Heart right ventricle (tissue), 16 donors: ENCODE measurements at regions not wholly inside any gene's neighbourhood (a gene's known extent, or its start where the extent isn't known, plus 50 kb on each side); places are given as distances from the start of the nearest gene placed in this dataset.
A peak's percentile ranks its signal among the peaks of the same experiment; 100 is the strongest.
"Not testable (repeated sequence)": the region's sequence is repeated elsewhere in the genome, so short reads cannot be mapped to it uniquely, and the experiment has no call there.

Experiments
- ATAC-seq, 8 donors: fragments of 200-7000 bp; cut with Tn5 transposase; one replicate each; pipeline ENCODE4 v1.9.1; 2020; ENCODE audit warnings: mild to moderate bottlenecking in 8 of 8, moderate library complexity in 8 of 8, moderate number of reproducible peaks in 1 of 8
- DNase-seq, 2 donors: peaks; one replicate each; pipeline ENCODE4 v3.0.0-alpha.2; 2020
- H3K27ac ChIP-seq, 10 donors: fragments of 200-600 bp; sonication (generic) in 2 of 10; one replicate each; pipeline versions ENCODE4 v1.5.0 to v1.8.0; 2020 to 2022; ENCODE audit warnings: mild to moderate bottlenecking in 3 of 10
- H3K27me3 ChIP-seq, 7 donors: fragments of 200-600 bp; one replicate each; pipeline ENCODE4 v1.8.0; 2021 to 2022; ENCODE audit warnings: mild to moderate bottlenecking in 2 of 7
- H3K36me3 ChIP-seq, 9 donors: fragments of 200-600 bp; sonication (generic) in 1 of 9; one replicate each; pipeline versions ENCODE4 v1.5.0 to v1.8.0; 2020 to 2022; ENCODE audit warnings: mild to moderate bottlenecking in 2 of 9
- H3K4me1 ChIP-seq, 9 donors: fragments of 200-600 bp; sonication (generic) in 1 of 9; one replicate each; pipeline versions ENCODE4 v1.5.0 to v1.8.0; 2020 to 2022; ENCODE audit warnings: mild to moderate bottlenecking in 4 of 9
- H3K4me3 ChIP-seq, 10 donors: fragments of 200-600 bp; sonication (generic) in 2 of 10; one replicate each; pipeline versions ENCODE4 v1.5.0 to v1.8.0; 2020 to 2022; ENCODE audit warnings: mild to moderate bottlenecking in 7 of 10, moderate library complexity in 2 of 10
- H3K9me3 ChIP-seq, 11 donors: fragments of 200-600 bp in 10 of 11; sonication (generic) in 2 of 11; one replicate each; pipeline versions ENCODE4 v1.5.0 to v1.8.0; 2013 to 2022; ENCODE audit warnings: mild to moderate bottlenecking in 2 of 11, control low read depth in 1 of 11, moderate library complexity in 1 of 11
- CTCF ChIP-seq, 9 donors: fragments of 200-600 bp; sonication (generic) in 2 of 9; IDR thresholded peaks; one replicate each; pipeline versions ENCODE4 v1.5.0 to v1.8.0; 2021 to 2022; ENCODE audit warnings: antibody characterized with exemption in 9 of 9, mild to moderate bottlenecking in 5 of 9, moderate library complexity in 1 of 9
- WGBS, 2 donors: extraction: QIAGEN DNeasy Blood & Tissue Kit; methylation state at CpG; one replicate each; pipeline ENCODE4 v1.1.7; 2013; ENCODE audit warnings: inconsistent platforms in 1 of 2; 5-methylcytosine and 5-hydroxymethylcytosine counted together
- intact Hi-C, 10 donors: fragments of 100-400 bp; cut with DNase I; formaldehyde crosslinking; loops; one replicate each; pipeline versions ENCODE4 v1.11.1 to v1.14.2; 2022
- donor health status: Arrhythmogenic right ventricular cardiomyopathy.
- donor health status: ischemic (EF 13 %, LVEDD 7.1; RV severe dilation, severe dysfunction).
- donor health status: healthy with polysubstance abuse.
- donor health status: DM: no; HTN: yes; CAD: no.
- donor health status: DM: no; HTN: no; CAD: no.
- donor health status: ischemic (EF 25% LVEDD 6.9; RV normal size, moderate dysfunction).
- donor health status: ischemic (EF 25% LVEDD 5.7; RV mildly dilated, moderate dysfunction).
- donor health status: healthy.
- donor health status: DM: yes; HTN: yes; CAD: no.
- donor health status: Ischemic cardiomyopathy.
- donor health status: ischemic (EF 35%, LVEDD 5.7; RV mildly dilated, moderate dysfunction).
- donor health status: nonischemic (EF 11% LVEDD 7.7; RV severe dilation, severe dysfunction).
- donor health status: DM: yes; HTN: yes; CAD: no.
- donor health status: PGD.
- donor health status: ischemic (EF 29% LVEDD 5.4; RV normal size, mild dysfunction).
- donor health status: nonischemic (EF 23%, LVEDD 6.1; RV moderate dilation, normal function).

GRCh38 chr5:89308606-89309040 lies 425.6 kb upstream of the MEF2C start:
- 81 to 85% methylated on average over 4 of the region's 4 CpGs for WGBS, 2 donors
- DNase-seq = no peak

GRCh38 chr5:89307972-89308371 lies 425.0 kb upstream of the MEF2C start:
- H3K27me3 ChIP-seq = no peaks in the 10 kb centered on the region
- ATAC-seq (no peak), DNase-seq (no peak)
- no peaks in the 10 kb centered on the region for H3K36me3 ChIP-seq
- H3K27ac ChIP-seq = no peak overlapping the region
- no peak overlapping the region for H3K4me3 ChIP-seq
- TF ChIP-seq CTCF (IDR thresholded peaks at IDR 0.05) = no peak
- intact Hi-C loops = no loop called here
- peaks cover 0 to 3% (median 0%) of the 10 kb centered on the region in 9 donors for H3K4me1 ChIP-seq
- peaks cover 0 to 5% (median 0%) of the 10 kb centered on the region in 11 donors for H3K9me3 ChIP-seq
- 95 to 100% methylated on average over 1 of the region's 1 CpG for WGBS, 2 donors

More at GRCh38 chr5:89308606-89309040, 425.6 kb upstream of the MEF2C start:
- TF ChIP-seq CTCF (IDR thresholded peaks at IDR 0.05) = no peak
- Histone ChIP-seq H3K27me3 (no peaks in the 10 kb centered on the region), H3K4me1 (peaks cover 0 to 4% (median 0%) of the 10 kb centered on the region in 9 donors), H3K4me3 (no peak overlapping the region), H3K9me3 (peaks cover 0 to 5% (median 0%) of the 10 kb centered on the region in 11 donors), H3K27ac (no peak overlapping the region), H3K36me3 (no peaks in the 10 kb centered on the region)
- no peak for ATAC-seq
- intact Hi-C loops = no loop called here

- H3K9me3 ChIP-seq, H3K4me3 ChIP-seq, H3K27ac ChIP-seq, DNase-seq, intact Hi-C loops, H3K36me3 ChIP-seq, H3K27me3 ChIP-seq, ATAC-seq: not testable (repeated sequence)
- H3K4me1 ChIP-seq = peaks cover 0 to 12% (median 0%) of the 10 kb centered on the region in 9 donors
- WGBS, 2 donors = 96% methylated on average over 2 of the region's 2 CpGs
These were observed 424.2 kb upstream of the MEF2C start for GRCh38 chr5:89307141-89307540.

GRCh38 chr5:89303033-89303480 lies 420.1 kb upstream of the MEF2C start:
- Histone ChIP-seq H3K4me1 (peaks cover 0 to 26% (median 0%) of the 10 kb centered on the region in 9 donors), H3K4me3 (no peak overlapping the region), H3K27me3 (no peaks in the 10 kb centered on the region), H3K36me3 (no peaks in the 10 kb centered on the region), H3K9me3 (peaks cover 0 to 5% (median 0%) of the 10 kb centered on the region in 11 donors), H3K27ac (peak overlapping the region in 1 of 10 donors; percentile 40)
- ATAC-seq = no peak
- no peak for TF ChIP-seq CTCF (IDR thresholded peaks at IDR 0.05)
- 88 to 95% methylated on average over 4 of the region's 4 CpGs for WGBS, 2 donors
- intact Hi-C loops = no loop called here
- DNase-seq = no peak

- intact Hi-C loops = no loop called here
- Histone ChIP-seq H3K4me3 (no peak overlapping the region), H3K4me1 (peaks cover 0 to 26% (median 0%) of the 10 kb centered on the region in 9 donors), H3K27me3 (no peaks in the 10 kb centered on the region), H3K27ac (peak overlapping the region in 1 of 10 donors; percentile 28), H3K9me3 (peaks cover 0 to 3% (median 0%) of the 10 kb centered on the region in 11 donors), H3K36me3 (no peaks in the 10 kb centered on the region)
- no peak for TF ChIP-seq CTCF (IDR thresholded peaks at IDR 0.05)
- ATAC-seq (no peak), DNase-seq (no peak)
- 85 to 86% methylated on average over 5 of the region's 5 CpGs for WGBS, 2 donors
These were observed 419.3 kb upstream of the MEF2C start for GRCh38 chr5:89302102-89302891.
